Peyer's patch (tissue), 4 donors: ENCODE measurements at regions not wholly inside any gene's neighbourhood (a gene's known extent, or its start where the extent isn't known, plus 50 kb on each side); places are given as distances from the start of the nearest gene placed in this dataset.

Experiments
- DNase-seq, 3 donors: peaks; one replicate each; pipeline ENCODE4 v3.0.0-alpha.2; 2017 to 2019
- H3K27ac ChIP-seq, 4 donors: fragments of 200-600 bp; sonication (generic); one replicate each; pipeline ENCODE4 v1.5.1; 2016 to 2019
- H3K27me3 ChIP-seq, 2 donors: fragments of 200-600 bp; sonication (generic); one replicate each; pipeline ENCODE4 v1.5.1; 2019
- H3K36me3 ChIP-seq, 3 donors: fragments of 200-600 bp; sonication (generic); one replicate each; pipeline ENCODE4 v1.5.1; 2016 to 2019
- H3K4me1 ChIP-seq, 4 donors: fragments of 200-600 bp; sonication (generic); one replicate each; pipeline ENCODE4 v1.5.1; 2016 to 2019
- H3K4me3 ChIP-seq, 4 donors: fragments of 200-600 bp; sonication (generic); 1 replicate in 3 of 4; 2 replicates in 1 of 4; pipeline ENCODE4 v1.5.1; 2016 to 2019; ENCODE audit warnings: mild to moderate bottlenecking in 1 of 4
- H3K9me3 ChIP-seq, 4 donors: fragments of 200-600 bp; sonication (generic); one replicate each; pipeline ENCODE4 v1.5.1; 2016 to 2019; ENCODE audit warnings: mild to moderate bottlenecking in 1 of 4
- POLR2A ChIP-seq, 2 donors: fragments of 450-650 bp; IDR thresholded peaks; one replicate each; pipeline ENCODE4 v1.5.1; 2017; ENCODE audit warnings: antibody characterized with exemption in 2 of 2, mild to moderate bottlenecking in 2 of 2, moderate library complexity in 2 of 2
- TF ChIP-seq, protein P1 (sequence below), 6 experiments: fragments of 450-650 bp in 4 of 6; fragments of 200-600 bp in 2 of 6; sonication (generic) in 1 of 6; IDR thresholded peaks; one replicate each; pipeline ENCODE4 v1.5.1; 2017 to 2019; ENCODE audit warnings: antibody characterized with exemption in 6 of 6, mild to moderate bottlenecking in 3 of 6, moderate library complexity in 1 of 6

DNA sequence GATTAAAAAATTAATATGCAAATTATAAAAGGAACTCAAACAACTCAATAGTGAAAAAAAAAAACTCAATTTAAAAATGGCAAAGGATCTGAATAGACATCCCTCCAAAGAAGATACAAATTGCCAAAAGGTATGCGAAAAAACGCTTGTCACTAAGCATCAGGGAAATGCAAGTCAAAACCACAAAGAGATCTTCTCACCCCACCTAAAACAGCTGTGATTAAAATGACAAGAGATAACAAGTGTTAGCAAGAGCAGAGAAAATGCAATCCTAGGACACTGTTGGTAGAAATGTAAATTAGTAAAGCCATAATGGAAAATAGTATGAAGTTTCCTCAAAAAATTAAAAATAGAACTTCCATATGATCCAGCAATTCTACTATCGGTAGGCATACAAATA is 166.3 kb upstream of the ZC3H12C start:
- Histone ChIP-seq H3K36me3 (no peaks in the 10 kb centered on the region), H3K27me3 (no peaks in the 10 kb centered on the region), H3K9me3 (no peaks in the 10 kb centered on the region), H3K27ac (no peak overlapping the region), H3K4me1 (no peaks in the 10 kb centered on the region), H3K4me3 (no peak overlapping the region)
- DNase-seq: no peak
- no peak for TF ChIP-seq POLR2A (IDR thresholded peaks at IDR 0.05)

DNA sequence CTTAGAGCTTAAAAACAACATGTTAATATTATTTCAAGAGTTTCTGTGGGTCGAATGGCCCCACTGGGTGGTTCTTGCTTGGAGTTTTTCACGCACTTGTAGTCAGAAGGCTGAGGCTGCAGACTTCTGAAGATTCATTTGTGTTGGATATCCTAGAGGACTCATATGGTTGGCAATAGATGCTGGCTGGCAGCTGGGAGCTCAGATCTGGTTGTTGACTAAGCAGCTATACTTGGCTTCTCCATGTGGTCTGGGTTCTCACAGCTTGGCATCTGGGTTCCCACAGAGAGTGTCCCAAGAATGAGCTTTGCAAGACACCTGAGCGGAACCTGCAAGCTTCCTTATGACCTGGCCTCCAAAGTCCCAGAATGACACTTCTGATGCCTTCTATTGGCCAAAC is 163.9 kb upstream of the ZC3H12C start:
- H3K27me3 ChIP-seq: no peaks in the 10 kb centered on the region
- H3K4me3 ChIP-seq: no peak overlapping the region
- TF ChIP-seq POLR2A (IDR thresholded peaks at IDR 0.05): no peak
- TF ChIP-seq, protein P1, sequence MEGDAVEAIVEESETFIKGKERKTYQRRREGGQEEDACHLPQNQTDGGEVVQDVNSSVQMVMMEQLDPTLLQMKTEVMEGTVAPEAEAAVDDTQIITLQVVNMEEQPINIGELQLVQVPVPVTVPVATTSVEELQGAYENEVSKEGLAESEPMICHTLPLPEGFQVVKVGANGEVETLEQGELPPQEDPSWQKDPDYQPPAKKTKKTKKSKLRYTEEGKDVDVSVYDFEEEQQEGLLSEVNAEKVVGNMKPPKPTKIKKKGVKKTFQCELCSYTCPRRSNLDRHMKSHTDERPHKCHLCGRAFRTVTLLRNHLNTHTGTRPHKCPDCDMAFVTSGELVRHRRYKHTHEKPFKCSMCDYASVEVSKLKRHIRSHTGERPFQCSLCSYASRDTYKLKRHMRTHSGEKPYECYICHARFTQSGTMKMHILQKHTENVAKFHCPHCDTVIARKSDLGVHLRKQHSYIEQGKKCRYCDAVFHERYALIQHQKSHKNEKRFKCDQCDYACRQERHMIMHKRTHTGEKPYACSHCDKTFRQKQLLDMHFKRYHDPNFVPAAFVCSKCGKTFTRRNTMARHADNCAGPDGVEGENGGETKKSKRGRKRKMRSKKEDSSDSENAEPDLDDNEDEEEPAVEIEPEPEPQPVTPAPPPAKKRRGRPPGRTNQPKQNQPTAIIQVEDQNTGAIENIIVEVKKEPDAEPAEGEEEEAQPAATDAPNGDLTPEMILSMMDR (IDR thresholded peaks at IDR 0.05): no peak
- H3K27ac ChIP-seq: no peak overlapping the region
- DNase-seq: no peak
- no peaks in the 10 kb centered on the region for H3K4me1 ChIP-seq
- H3K36me3 ChIP-seq: no peaks in the 10 kb centered on the region
- no peaks in the 10 kb centered on the region for H3K9me3 ChIP-seq

DNA sequence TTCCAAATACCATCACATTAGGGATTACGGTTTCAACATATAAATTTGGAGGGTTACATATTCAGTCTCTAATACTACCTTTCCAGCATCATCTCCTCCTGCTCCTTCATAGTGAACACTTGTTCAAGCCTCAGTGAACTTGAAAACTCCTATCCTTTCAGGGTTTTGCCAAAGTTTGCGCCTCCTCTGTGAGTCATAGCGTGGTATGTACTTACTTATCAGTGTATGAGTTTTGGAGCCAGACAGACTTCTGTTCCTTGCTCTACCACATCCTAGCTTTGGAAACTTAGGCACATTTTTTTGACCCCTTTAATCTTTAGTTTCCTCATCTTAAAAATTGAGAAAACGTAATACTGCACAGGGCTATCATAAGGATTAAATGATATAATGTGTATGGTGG is 160.1 kb upstream of the ZC3H12C start:
- DNase-seq: no peak
- no peak for TF ChIP-seq POLR2A (IDR thresholded peaks at IDR 0.05)
- H3K9me3 ChIP-seq: no peaks in the 10 kb centered on the region

DNA sequence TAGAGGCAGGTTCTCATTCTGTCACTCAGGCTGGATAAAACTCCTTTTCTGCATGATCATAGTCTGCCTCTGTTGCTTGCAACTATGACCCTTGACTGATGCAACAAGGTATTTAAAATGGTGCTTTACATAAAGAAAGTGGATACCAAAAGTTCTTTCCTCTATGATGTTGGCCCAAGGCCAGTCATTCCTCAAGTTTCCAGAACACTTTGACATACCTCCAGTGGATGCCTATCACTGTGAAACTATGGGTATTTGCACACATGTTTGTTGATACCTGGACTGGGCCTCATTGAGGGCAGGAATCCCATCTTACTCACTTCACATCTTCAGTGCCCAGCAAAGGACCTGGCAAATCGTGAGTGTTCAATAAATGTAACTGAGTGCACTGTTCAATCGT is 159.0 kb upstream of the ZC3H12C start:
- Histone ChIP-seq H3K36me3 (no peaks in the 10 kb centered on the region), H3K27me3 (no peaks in the 10 kb centered on the region), H3K4me1 (no peaks in the 10 kb centered on the region), H3K27ac (no peak overlapping the region), H3K4me3 (no peak overlapping the region), H3K9me3 (no peaks in the 10 kb centered on the region)
- DNase-seq: no peak
- TF ChIP-seq, protein P1 (IDR thresholded peaks at IDR 0.05): no peak
- no peak for TF ChIP-seq POLR2A (IDR thresholded peaks at IDR 0.05)

More for the DNA sequence above, 160.1 kb upstream of the ZC3H12C start:
- no peaks in the 10 kb centered on the region for H3K27me3 ChIP-seq
- no peak overlapping the region for H3K27ac ChIP-seq
- no peak overlapping the region for H3K4me3 ChIP-seq
- no peaks in the 10 kb centered on the region for H3K36me3 ChIP-seq
- no peaks in the 10 kb centered on the region for H3K4me1 ChIP-seq

DNA sequence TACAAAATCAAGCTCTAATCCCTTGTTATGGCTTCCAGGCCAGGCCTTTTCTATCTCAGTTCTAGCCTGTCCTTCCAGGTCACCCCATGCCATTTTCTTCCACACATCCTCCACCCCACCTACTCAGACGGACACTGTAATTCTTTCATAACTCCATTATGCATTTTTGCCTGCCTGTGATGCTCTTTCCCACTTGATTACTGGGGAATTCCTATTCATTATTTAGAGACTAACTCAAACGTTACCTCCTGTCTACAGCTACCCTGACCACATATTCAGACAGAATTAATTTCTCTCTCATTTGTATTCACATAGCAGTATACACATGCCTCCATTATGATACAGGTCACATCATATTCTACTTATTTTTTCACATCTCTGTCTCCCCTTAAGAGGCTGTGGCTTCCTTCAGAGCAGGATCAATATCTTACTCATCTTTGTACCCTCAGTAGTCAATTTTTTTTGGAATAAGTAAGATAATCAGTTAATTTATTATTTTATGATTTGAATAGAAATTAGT is 156.5 kb upstream of the ZC3H12C start:
- Histone ChIP-seq H3K9me3 (no peaks in the 10 kb centered on the region), H3K4me3 (no peak overlapping the region), H3K36me3 (no peaks in the 10 kb centered on the region), H3K27ac (no peak overlapping the region), H3K4me1 (no peaks in the 10 kb centered on the region), H3K27me3 (no peaks in the 10 kb centered on the region)
- TF ChIP-seq, protein P1 (IDR thresholded peaks at IDR 0.05): no peak
- TF ChIP-seq POLR2A (IDR thresholded peaks at IDR 0.05): no peak
- no peak for DNase-seq

DNA sequence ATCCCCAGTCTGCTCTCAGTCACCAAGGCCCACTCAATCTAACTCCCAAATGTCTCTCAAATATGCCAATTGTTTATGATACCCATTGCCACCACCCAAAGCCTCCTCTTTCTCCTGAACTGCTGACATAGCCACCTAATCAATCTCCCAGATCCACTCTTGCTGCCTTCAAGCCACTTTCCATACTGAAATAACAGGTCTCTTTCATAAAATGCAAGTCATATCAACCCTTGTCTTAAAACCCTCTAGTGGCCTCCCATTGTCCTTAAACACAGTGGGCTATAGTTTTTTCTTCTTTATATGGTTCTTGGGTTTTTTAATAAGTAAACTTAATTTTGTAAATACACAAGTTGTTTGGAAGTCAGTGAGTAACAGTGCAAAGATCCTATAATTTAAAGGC is 155.2 kb upstream of the ZC3H12C start:
- TF ChIP-seq, protein P1 (IDR thresholded peaks at IDR 0.05): no peak
- TF ChIP-seq POLR2A (IDR thresholded peaks at IDR 0.05): no peak
- no peak overlapping the region for H3K4me3 ChIP-seq
- H3K27ac ChIP-seq: no peak overlapping the region
- no peaks in the 10 kb centered on the region for H3K9me3 ChIP-seq
- H3K27me3 ChIP-seq: no peaks in the 10 kb centered on the region
- H3K36me3 ChIP-seq: no peaks in the 10 kb centered on the region
- H3K4me1 ChIP-seq: no peaks in the 10 kb centered on the region
- DNase-seq: no peak

DNA sequence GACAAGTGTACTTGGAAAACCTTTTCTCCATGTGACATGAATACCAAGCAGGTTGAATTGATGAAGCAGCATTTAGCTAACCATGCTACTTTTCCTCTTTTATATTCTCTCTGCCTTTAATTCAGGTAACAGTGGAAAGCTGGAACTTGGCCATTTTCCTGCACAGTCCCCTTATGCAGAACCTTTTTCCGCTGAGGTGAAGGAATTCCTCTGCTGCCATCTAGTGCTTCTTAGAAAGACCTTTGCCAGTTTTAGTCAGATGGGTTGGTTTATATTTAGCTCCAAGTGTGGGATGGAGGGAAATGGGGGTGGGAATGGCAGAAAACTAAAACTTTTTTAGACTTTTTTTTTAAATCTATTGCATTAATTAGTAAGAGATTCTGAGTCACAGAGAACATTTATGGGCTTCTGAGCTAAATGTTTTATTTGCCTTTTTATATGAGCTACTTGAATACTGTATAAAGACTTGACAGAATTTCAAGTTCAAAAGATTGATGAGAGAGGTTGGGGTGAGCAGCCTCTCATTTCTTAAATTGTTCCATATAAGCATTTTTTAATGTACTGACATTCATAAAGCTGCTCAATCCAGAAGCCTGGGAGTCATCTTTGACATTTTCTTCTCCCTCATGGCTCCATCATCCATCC is 153.9 kb upstream of the ZC3H12C start:
- H3K36me3 ChIP-seq: no peaks in the 10 kb centered on the region
- peak in 1 of 3 donors; percentile 46 for DNase-seq
- no peaks in the 10 kb centered on the region for H3K4me1 ChIP-seq
- no peaks in the 10 kb centered on the region for H3K9me3 ChIP-seq
- H3K27ac ChIP-seq: no peak overlapping the region
- H3K27me3 ChIP-seq: no peaks in the 10 kb centered on the region
- H3K4me3 ChIP-seq: no peak overlapping the region
- TF ChIP-seq POLR2A (IDR thresholded peaks at IDR 0.05): no peak
- TF ChIP-seq, protein P1 (IDR thresholded peaks at IDR 0.05): peak in 4 of 6 experiments; percentile 27 to 59 (median 52)
